Duodenal mucosa (tissue), 2 donors: ENCODE measurements at regions not wholly inside any gene's neighbourhood (a gene's known extent, or its start where the extent isn't known, plus 50 kb on each side); places are given as distances from the start of the nearest gene placed in this dataset.

Experiments used
- H3K27ac ChIP-seq: one replicate; pipeline ENCODE4 v1.7.0; 2013; ENCODE audit warnings: low read depth, low read length
- H3K27me3 ChIP-seq, 2 donors: one replicate each; pipeline ENCODE4 v1.7.0; 2013; ENCODE audit warnings: low read length in 2 of 2, control low read depth in 1 of 2; ENCODE audit not compliant: insufficient read depth in 2 of 2, control insufficient read depth in 1 of 2
- H3K36me3 ChIP-seq, 2 donors: one replicate each; pipeline ENCODE4 v1.7.0; 2013; ENCODE audit warnings: low read length in 2 of 2, control low read depth in 1 of 2; ENCODE audit not compliant: insufficient read depth in 2 of 2, control insufficient read depth in 1 of 2
- H3K4me1 ChIP-seq, 2 donors: one replicate each; pipeline ENCODE4 v1.7.0; 2013; ENCODE audit warnings: low read length in 2 of 2, control low read depth in 1 of 2; ENCODE audit not compliant: insufficient read depth in 2 of 2, control insufficient read depth in 1 of 2
- H3K4me3 ChIP-seq, 2 donors: one replicate each; pipeline ENCODE4 v1.7.0; 2013; ENCODE audit warnings: low read length in 2 of 2, low read depth in 1 of 2
- H3K9ac ChIP-seq, 2 donors: one replicate each; pipeline ENCODE4 v1.7.0; 2013; ENCODE audit warnings: low read length in 2 of 2, low read depth in 1 of 2
- H3K9me3 ChIP-seq, 2 donors: one replicate each; pipeline ENCODE4 v1.7.0; 2013; ENCODE audit warnings: low read length in 2 of 2, control low read depth in 1 of 2; ENCODE audit not compliant: control insufficient read depth in 1 of 2

- no peak overlapping the region for H3K27ac ChIP-seq
Measured at GRCh38 chr1:172895761-172896160, 155.0 kb downstream of the TNFSF18 start.

GRCh38 chr1:172897738-172898137 lies 153.0 kb downstream of the TNFSF18 start:
- Histone ChIP-seq H3K4me3 (no peak overlapping the region), H3K9me3 (no peaks in the 10 kb centered on the region), H3K36me3 (no peaks in the 10 kb centered on the region), H3K9ac (no peak overlapping the region), H3K27me3 (no peaks in the 10 kb centered on the region), H3K4me1 (peaks cover 2 to 11% of the 10 kb centered on the region in 2 donors), H3K27ac (no peak overlapping the region)

More at GRCh38 chr1:172895761-172896160, 155.0 kb downstream of the TNFSF18 start:
- Histone ChIP-seq H3K4me3 (no peak overlapping the region), H3K4me1 (peaks cover 2 to 11% of the 10 kb centered on the region in 2 donors), H3K27me3 (no peaks in the 10 kb centered on the region), H3K9ac (no peak overlapping the region), H3K36me3 (no peaks in the 10 kb centered on the region), H3K9me3 (no peaks in the 10 kb centered on the region)

GRCh38 chr1:172898866-172899265 lies 151.9 kb downstream of the TNFSF18 start:
- H3K36me3 ChIP-seq: no peaks in the 10 kb centered on the region
- H3K27me3 ChIP-seq: no peaks in the 10 kb centered on the region
- H3K9me3 ChIP-seq: no peaks in the 10 kb centered on the region
- H3K9ac ChIP-seq: no peak overlapping the region
- no peak overlapping the region for H3K4me3 ChIP-seq
- H3K4me1 ChIP-seq: peaks cover 2 to 11% of the 10 kb centered on the region in 2 donors
- no peak overlapping the region for H3K27ac ChIP-seq

DNA sequence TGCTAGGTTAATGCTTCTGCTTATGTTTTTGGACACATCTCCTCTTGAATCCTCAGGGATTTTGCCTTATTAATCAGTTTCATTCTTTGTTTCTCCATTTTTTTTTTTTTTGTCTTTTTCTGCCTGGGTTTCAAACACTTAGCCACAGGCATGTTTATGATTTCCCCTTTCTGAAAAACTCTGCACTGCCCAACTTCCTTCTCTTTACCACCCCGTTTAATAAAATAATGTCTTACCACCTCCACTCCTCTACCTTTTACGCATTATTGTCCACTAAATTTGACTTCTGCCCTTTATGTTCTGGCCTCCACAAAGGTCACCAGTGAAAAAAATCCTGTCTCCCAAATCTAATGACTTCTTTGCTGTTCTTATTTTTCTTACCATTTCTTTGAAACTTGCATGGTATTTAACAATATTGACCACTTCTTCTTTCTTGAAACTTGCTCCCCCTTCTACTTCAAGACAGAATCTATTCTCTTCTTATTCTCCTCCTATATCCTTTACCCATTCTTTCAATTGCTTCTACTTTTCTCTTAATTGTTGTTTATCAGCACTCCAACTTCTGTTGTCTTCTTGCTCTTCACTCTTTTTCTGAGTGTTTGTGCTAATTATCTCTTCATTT lies 150.3 kb downstream of the TNFSF18 start:
- H3K4me1 ChIP-seq: peaks cover 2 to 3% of the 10 kb centered on the region in 2 donors
- H3K27ac ChIP-seq: no peak overlapping the region
- H3K4me3 ChIP-seq: no peak overlapping the region
- H3K36me3 ChIP-seq: no peaks in the 10 kb centered on the region
- no peak overlapping the region for H3K9ac ChIP-seq
- no peaks in the 10 kb centered on the region for H3K9me3 ChIP-seq
- no peaks in the 10 kb centered on the region for H3K27me3 ChIP-seq

DNA sequence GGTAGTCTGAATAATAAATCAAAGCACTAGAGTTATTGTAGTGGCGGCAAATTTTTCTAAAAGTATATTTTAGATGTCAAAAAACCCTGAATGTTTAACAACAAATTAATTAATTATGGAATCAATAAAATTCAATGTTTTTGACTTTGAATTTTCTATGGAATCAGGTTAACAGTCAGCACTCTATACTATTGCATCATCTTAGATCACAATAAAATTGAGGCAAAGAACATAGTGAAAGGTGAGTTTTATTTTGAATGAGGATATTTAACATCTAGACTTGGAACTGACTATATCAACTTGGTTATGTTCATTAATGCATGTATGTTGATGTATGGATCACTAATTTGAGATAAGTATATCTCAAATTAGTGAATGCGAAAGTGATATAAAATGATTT lies 148.5 kb downstream of the TNFSF18 start:
- no peak overlapping the region for H3K27ac ChIP-seq
- no peak overlapping the region for H3K9ac ChIP-seq
- H3K27me3 ChIP-seq: no peaks in the 10 kb centered on the region
- H3K36me3 ChIP-seq: no peaks in the 10 kb centered on the region
- no peaks in the 10 kb centered on the region for H3K9me3 ChIP-seq
- peaks cover 6 to 7% of the 10 kb centered on the region in 2 donors for H3K4me1 ChIP-seq
- H3K4me3 ChIP-seq: no peak overlapping the region

GRCh38 chr1:172902861-172903381 lies 147.8 kb downstream of the TNFSF18 start:
- H3K27me3 ChIP-seq: no peaks in the 10 kb centered on the region
- no peak overlapping the region for H3K27ac ChIP-seq
- no peaks in the 10 kb centered on the region for H3K36me3 ChIP-seq
- no peaks in the 10 kb centered on the region for H3K9me3 ChIP-seq
- no peak overlapping the region for H3K4me3 ChIP-seq
- peaks cover 6 to 9% of the 10 kb centered on the region in 2 donors for H3K4me1 ChIP-seq
- H3K9ac ChIP-seq: no peak overlapping the region

- no peaks in the 10 kb centered on the region for H3K36me3 ChIP-seq
- H3K9me3 ChIP-seq: no peaks in the 10 kb centered on the region
- no peak overlapping the region for H3K27ac ChIP-seq
- no peak overlapping the region for H3K9ac ChIP-seq
- H3K4me1 ChIP-seq: peaks cover 6 to 9% of the 10 kb centered on the region in 2 donors
- H3K4me3 ChIP-seq: no peak overlapping the region
- no peaks in the 10 kb centered on the region for H3K27me3 ChIP-seq
Measured at GRCh38 chr1:172903581-172904220, 147.0 kb downstream of the TNFSF18 start.

- H3K9me3 ChIP-seq: no peaks in the 10 kb centered on the region
- H3K9ac ChIP-seq: no peak overlapping the region
- H3K27ac ChIP-seq: no peak overlapping the region
- no peaks in the 10 kb centered on the region for H3K36me3 ChIP-seq
- no peaks in the 10 kb centered on the region for H3K27me3 ChIP-seq
- peaks cover 6 to 9% of the 10 kb centered on the region in 2 donors for H3K4me1 ChIP-seq
- H3K4me3 ChIP-seq: no peak overlapping the region
Measured at GRCh38 chr1:172905452-172905851, 145.3 kb downstream of the TNFSF18 start.

- Histone ChIP-seq H3K9ac (no peak overlapping the region), H3K27ac (no peak overlapping the region), H3K4me1 (peaks cover 6 to 9% of the 10 kb centered on the region in 2 donors), H3K36me3 (no peaks in the 10 kb centered on the region), H3K4me3 (peak overlapping the region; percentile 3 to 6), H3K9me3 (no peaks in the 10 kb centered on the region), H3K27me3 (no peaks in the 10 kb centered on the region)
Measured at GRCh38 chr1:172906778-172907592, 143.8 kb downstream of the TNFSF18 start.

GRCh38 chr1:172907834-172908326 lies 142.9 kb downstream of the TNFSF18 start:
- no peaks in the 10 kb centered on the region for H3K36me3 ChIP-seq
- H3K4me3 ChIP-seq: no peak overlapping the region
- H3K27ac ChIP-seq: no peak overlapping the region
- H3K9me3 ChIP-seq: peaks cover 3 to 4% of the 10 kb centered on the region in 2 donors
- H3K4me1 ChIP-seq: peaks cover 6 to 9% of the 10 kb centered on the region in 2 donors
- H3K9ac ChIP-seq: no peak overlapping the region
- no peaks in the 10 kb centered on the region for H3K27me3 ChIP-seq
